ENCODE measurements at regions not wholly inside any gene's neighbourhood (a gene's known extent, or its start where the extent isn't known, plus 50 kb on each side); places are given as distances from the start of the nearest gene placed in this dataset.

DNA sequence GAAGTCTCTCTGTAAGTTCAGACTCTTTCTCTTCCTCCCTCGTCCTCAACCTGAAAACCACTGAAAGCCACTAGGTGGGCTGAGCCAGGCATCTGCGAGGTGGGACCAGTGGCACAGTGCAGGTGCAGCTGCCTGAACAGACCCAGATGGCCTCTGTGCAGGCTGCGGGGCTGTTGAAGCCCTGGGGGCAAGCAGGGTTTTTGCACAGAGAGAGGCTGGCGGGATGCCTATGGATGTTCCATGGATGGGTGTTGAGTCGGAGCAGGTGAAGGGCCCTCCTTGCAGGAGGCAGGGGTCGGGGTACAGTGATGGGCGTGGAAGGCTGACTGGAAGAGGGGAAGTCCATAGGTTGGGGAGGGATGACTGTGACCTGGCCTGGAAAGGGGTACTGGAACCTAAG is 350.2 kb upstream of the FAT1 start (continued):
- TF ChIP-seq, protein P1, sequence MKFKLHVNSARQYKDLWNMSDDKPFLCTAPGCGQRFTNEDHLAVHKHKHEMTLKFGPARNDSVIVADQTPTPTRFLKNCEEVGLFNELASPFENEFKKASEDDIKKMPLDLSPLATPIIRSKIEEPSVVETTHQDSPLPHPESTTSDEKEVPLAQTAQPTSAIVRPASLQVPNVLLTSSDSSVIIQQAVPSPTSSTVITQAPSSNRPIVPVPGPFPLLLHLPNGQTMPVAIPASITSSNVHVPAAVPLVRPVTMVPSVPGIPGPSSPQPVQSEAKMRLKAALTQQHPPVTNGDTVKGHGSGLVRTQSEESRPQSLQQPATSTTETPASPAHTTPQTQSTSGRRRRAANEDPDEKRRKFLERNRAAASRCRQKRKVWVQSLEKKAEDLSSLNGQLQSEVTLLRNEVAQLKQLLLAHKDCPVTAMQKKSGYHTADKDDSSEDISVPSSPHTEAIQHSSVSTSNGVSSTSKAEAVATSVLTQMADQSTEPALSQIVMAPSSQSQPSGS (IDR thresholded peaks at IDR 0.05; ENCODE audit: low read length) = no peak
- TF ChIP-seq PHF8 (conservative IDR thresholded peaks at IDR 0.05; ENCODE audit: low read depth, low read length) = no peak
- TF ChIP-seq CBX5 (IDR thresholded peaks at IDR 0.05; ENCODE audit: low read depth, low read length) = no peak
- TF ChIP-seq SP2 (IDR thresholded peaks at IDR 0.05; ENCODE audit: low read length) = no peak
- no peak for TF ChIP-seq POU5F1 (IDR thresholded peaks at IDR 0.05; ENCODE audit: low read depth, low read length)

Measured in H1 (cell line).